NCI-H1417 treated with DMSO at 0.1 percent for 48 hours (cell line): ENCODE measurements at regions not wholly inside any gene's neighbourhood (a gene's known extent, or its start where the extent isn't known, plus 50 kb on each side); places are given as distances from the start of the nearest gene placed in this dataset.
"Not testable (repeated sequence)": the region's sequence is repeated elsewhere in the genome, so short reads cannot be mapped to it uniquely, and the experiment has no call there.

Source experiments
- DNase-seq: peaks from one replicate; lab custom pipeline; 2025; lab: John Stamatoyannopoulos, UW

DNA sequence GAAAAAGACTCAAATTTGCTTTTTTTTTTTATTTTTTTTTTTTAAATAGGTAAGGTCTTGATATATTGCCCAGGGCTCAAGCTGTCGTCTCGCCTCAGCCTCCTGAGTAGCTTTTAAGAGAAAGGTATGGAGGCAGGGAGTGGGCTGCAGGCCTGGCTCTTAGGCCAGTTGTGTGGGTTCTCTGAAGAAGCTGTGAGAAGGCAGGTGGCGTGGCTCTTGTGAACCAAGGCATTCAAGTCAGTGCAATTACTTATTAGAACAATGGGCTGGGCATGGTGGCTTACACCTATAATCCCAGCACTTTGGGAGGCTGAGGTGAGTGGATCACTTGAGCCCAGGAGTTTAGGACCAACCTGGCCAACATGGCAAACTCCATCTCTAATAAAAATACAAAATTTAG is 244.0 kb upstream of the SFRP2 start:
- DNase-seq, result no peak

DNA sequence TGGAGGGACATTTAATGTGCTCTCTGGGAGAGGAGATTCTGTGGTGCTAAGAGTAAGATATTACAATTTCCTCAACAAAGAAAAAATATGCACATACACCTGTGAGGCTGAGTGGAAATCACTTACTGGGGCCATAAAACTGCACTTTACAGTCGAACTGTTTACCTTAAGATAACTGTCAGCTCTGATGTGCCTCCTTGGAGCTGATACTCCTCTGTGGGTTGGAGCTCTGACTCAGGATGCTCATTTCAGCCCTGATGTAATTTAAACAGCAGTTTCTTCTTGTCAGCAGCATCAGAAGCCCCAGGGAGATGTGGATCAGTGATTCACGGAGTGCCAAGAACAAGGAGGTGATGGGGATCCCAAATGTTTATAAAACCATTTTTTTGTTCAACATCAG is 241.9 kb upstream of the SFRP2 start:
- DNase-seq, result no peak

DNA sequence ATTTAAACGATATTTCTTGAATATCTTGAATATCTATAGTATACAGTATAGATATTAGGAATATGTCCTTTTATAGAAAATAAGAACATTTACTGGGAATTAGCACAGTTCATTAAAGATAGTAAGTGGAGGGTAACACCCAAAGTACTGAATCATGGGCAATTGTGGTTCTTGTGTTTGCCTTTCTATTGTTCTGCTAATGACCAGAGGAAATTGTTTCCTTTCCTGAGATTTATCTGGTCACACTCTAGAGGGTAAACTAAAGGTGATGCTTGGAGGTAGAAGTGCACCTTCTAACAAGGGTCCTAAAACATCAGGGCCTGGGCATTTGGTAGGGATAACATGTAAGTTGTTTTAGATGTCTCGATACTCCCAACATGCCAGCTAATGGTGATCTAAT is 241.3 kb upstream of the SFRP2 start:
- DNase-seq, result no peak

DNA sequence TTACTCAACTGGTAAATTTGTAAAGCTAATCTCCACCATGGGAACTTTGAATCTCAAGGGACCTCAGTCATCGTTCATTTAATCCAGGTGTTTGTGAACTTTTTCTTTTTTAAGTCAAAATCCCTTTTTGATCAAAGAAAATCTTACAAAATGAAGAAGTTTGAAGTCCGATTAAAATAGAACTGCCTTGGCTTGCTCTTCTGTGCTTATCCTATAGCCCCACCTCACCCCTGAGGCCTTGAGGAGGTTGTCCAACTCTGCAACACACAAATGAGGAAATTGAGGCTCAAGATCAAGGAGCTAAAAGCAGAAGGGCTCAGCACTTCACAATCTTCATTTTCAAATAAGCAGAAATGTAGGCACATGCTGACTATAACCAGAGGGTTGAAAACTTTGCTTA is 240.3 kb upstream of the SFRP2 start:
- no peak for DNase-seq

DNA sequence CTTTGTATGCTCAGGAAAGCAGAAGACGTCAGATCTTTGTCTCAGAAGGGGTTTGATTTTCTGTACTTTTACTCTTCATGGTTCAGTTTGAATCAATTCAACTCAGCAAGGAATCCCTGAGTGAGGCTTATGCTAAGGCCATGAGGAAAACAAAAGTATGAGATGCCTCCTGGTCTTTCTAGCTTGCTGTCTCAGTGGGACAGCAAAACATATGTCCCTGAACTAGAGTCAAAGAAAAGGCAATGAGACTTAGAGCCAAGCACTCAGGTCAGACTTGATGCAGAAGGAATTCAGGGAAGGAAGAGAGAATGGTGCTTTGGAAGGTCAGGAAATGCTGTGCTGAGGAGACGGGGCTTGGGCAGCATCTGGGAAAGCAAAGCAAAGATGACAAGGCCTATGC is 236.2 kb upstream of the SFRP2 start:
- DNase-seq, result no peak

DNA sequence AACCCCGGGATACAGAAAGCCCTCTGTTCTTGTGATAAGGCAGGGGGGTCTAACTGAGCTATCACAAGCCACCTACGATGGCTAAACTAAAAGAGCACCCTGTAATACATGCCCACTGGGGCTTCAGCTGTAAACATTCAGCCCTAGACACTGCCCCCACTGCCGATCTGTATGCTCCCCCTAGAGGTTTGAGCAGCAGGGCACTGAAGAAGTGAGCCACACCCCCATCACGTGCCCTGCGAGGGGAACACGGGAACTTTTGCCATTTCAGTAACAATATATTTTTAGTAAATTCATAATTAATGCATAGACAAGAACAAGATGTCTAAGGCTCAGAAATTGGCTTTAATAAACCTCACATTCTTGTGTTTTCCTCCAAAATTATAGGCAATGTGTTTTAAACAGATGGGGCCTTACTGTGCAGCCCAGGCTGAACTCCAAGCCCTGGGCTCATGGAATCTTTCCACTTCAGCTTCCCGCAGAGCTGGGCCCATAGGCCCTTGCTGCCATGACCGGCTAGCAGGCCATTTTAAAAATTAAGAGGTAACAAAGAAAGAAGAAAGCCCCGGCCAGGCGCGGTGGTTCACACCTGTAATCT is 235.3 kb upstream of the SFRP2 start:
- no peak for DNase-seq

DNA sequence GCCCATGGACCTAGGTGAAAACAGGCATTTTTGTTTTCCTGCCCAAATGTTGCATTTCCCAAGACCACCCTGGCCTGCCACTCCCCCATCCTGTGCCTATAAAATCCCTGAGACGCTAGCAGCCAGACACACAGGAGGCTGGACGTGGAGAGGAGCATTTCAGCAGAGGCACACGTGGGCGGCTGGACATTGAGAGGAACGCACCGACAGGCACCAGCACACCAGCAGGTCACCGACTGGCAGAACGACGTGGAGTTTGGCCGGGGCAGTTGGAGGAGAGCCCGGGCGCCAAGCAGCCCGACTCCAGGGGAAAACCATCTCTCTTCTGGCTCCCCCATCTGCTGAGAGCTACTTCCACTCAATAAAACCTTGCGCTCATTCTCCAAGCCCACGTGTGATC is 234.8 kb upstream of the SFRP2 start:
- not testable (repeated sequence) for DNase-seq

DNA sequence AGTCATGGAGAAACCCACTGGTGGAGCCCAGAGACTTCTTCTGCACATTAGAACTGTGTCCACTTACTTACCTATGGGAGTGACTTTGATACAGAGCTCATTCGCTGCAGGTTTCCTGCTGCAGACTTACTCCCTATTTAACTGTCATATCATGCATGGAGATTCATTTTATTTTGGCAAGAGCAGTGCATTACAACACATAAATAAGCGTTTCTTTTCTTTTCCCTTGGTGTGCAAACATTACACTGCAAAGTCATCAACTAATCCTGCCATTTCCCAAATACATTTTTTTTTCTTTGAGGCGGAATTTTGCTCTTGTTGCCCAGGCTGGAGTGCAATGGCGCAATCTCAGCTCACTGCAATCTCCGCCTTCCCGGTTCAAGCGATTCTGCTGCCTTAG is 230.9 kb upstream of the SFRP2 start:
- no peak for DNase-seq

DNA sequence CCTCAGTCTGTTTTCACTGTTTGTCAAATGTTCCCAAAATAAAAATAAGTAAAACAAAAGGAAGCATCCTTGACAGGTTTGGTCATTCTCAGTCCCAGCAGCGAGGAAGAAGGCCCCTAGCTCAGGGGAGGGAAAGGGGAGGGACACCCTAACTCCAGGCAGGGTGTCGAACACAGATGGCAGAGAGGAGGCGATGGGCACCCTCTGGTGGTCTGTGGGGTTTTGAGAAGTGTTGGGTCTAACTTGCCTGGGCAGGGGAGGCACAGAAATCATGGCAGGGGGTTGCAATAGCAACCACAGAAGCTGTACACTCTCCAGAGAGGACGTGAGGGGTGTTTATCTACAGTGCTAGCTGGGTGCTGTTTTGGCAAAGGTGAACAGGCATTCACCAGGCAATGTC is 229.8 kb upstream of the SFRP2 start:
- no peak for DNase-seq

DNA sequence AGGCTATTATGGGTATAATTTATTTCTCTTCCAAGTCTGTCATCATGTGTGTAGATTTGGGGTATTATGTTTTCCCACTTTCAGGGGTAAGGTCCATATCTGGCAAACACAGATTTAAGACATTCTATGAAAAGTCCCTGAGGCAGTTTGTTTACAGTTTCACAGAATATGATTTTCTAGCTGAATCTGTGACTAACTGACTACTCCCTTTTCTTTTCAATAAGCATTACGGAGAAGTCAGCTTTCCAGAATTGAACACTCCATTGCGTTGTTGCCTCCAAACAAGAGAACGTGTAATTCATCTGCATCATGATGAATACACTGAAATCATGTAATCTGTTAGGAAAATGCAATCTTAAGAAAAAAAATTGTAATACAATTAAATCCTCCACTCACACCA is 226.7 kb upstream of the SFRP2 start:
- DNase-seq, result no peak

DNA sequence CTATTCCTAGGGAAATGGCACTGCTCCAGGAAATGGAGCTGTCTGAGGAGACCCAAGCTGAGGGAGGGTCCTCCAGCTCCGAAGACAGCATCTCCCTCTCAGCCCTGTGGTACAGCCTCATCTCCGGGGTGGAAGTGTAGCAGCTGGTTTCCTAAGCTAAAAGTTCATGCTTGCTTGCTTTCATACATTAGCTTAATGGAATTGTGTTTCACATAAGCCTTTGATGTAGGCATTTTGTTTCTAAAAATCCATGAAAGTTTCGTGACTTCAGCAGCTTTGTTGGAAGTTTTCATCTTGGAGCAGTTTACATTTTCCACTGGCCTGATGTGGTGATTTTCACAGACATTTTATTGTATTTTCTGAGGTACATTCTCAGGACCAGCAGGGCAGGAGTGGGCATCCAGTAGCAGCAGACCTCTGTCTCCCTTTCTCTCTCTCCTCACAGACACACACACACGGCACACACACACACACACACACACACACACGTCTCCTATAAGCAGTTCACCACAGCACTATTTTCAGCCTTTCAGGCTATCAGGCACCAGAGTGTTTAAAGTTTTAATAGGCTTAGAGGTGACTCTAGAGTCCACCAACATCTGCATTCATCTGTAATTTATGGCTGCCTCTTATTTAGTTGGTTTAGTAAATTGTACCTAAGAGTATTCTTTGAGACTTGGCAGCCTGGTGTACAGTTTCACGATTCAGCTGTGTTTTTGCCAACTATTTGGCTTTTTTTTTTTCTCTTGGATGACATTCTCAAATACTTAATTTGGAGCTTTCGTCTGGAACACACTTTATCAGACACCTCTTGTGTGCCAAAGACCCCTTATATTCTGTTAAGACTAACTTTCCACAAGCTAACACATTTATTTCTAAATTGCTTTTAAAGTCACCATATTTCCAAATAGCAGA is 225.8 kb upstream of the SFRP2 start:
- no peak for DNase-seq

DNA sequence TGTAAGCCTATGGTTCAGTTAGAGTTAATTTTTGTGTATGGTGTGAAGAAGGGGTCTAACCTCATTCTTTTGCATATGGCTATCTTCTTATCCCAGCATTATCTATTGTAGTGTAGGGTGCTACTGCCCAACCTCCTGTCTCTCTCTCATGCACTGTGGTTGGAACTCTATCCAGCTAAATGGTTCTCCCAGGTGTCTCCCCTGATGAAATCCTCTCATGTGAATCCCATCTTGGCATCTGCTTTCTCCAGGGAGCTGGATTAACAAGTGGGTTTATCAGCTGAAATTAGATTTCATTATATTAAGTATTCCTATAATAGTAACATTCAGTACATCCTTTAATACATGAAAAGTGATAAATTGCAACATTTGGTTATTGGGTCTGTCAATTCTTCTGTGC is 224.7 kb upstream of the SFRP2 start:
- DNase-seq, result no peak

DNA sequence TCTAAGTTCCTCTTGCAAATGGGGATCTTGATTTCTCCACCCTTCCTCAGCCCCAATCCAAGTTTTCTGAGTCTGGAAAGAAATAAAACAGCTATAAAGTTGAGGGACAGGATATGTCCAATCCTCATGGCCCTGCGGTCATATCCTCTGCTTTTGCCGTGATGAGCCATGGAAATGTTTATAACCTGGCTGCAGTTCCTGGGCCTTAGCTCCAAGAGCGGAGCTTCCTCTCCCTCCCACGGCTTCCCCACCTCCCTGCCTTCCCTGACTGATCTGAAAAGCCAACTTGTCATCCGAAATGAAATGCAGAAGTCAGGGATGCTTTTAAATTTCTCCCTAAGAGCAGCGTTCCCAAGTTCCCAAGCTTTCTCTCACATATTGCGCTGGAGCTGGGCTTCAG is 221.5 kb upstream of the SFRP2 start:
- DNase-seq, result no peak

DNA sequence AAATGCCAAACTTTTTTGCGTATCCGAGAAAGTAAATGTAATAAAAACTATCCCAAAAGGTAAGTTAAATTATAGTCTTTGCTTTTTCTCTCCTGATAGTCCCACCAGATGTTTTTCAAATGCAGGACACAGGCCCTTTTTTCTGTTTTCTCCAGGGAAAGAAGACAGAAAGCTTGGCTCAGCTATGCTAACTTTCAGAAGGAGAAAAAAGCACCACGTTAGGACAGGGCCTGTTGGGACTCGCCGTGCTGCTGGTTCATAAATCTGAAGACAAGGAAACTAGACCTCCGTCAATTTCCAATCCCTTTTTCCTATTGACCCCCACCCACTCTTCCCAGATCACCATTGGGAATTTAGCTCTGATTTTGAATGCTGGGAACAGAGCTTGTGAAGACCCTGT is 220.9 kb upstream of the SFRP2 start:
- no peak for DNase-seq

DNA sequence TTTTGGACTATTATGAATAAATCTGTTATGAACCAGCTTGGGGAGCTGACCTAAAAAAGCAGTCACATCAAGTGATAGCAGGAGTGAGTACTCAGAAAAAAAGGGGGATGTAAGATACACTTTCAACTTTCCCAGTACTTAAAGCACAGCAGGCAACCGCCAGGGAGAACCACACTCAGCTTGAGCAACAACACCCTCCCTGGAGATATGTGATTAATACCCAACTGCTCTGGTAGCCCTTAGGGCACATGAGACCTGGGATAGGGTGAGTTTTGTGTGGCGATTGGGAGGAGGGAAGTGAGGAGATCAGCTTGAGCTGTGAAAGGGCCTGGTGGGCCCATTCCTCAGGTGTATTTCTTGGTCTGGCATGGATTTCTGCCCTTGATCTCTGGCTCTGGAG is 220.3 kb upstream of the SFRP2 start:
- no peak for DNase-seq

DNA sequence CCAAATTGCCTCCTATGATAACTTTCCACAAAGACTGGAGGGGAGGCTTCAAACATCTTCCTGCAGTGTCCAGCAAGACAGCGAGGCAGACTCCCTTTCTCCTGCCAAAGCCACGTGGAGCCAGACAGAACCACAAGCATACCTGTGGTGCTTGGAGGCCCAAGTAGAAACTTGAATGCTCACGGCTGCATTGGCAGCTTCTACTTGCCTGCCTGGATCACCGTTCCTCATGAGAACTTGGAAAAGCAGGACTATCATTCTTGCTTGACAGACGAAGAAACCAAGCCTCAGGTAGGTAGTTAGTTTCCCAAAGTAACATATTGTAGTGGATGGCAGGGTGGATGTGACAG is 216.3 kb upstream of the SFRP2 start:
- no peak for DNase-seq

DNA sequence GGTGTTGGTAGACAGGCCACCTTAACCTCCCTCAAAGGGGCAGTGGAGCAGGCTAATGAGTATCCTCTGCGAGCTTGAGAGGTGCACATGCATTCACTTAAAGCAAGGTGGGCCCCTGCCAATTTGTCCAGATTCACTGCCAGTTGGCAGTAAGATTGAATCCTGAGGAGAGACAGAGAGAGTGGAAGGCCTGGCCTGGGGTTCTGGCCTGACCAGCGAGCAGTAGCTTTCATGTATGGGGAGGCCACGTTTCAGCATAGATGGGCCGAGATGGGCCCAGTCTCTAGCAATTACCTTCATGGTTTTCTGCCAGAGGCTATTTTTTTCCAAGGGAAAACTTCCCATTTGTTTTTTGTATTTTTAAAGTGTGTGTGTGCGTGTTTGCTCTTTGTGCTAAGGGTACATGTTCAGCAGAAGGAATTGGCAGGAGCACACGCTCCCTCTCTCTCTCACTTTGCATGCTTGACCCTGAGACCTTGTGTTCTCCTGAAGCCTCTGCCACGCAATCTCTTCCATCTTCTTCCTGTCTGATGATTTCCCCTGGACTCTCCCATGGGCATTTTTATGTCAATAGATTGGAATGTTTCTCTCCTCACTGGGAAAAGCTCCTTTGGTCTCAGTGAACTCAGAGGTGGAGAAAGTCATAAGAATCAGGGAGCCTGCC is 215.8 kb upstream of the SFRP2 start:
- DNase-seq, result no peak

DNA sequence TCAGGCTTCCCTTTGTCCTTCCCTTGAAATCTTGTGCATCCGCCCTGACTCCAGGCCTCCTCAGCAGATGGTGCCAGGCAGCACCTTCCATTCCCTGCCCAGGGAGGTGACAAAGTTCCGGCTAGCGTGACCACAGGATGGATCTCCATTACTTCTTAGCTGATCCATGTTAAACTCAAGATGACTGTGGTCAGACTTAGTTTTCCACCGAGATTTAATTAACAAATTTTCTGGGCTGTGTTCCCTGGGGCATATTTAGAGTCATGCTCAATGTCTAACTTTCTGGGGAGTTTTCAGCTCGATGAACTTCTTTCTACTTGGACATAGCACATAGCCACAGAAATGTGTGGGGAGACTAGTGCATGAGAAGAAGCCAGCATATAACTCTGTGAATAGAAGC is 215.1 kb upstream of the SFRP2 start:
- DNase-seq, result no peak

DNA sequence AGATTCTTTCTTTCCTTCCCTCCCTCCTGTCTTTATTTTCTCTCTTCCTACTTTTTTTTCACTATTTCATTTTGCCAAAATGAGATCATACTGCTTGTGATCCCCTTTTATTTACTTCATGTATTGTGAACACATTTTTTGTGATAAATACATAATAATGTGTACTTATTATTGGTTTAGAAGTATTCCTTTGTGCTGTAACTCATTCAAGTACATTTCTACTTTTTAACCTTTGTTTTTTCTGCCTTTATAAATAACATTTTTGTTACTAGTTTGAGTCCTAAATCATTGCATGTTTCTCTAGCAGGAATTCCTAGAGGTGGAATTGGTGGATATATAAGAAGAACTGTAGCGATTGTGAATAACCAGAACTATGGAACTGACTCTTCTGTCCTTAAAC is 214.5 kb upstream of the SFRP2 start:
- no peak for DNase-seq

DNA sequence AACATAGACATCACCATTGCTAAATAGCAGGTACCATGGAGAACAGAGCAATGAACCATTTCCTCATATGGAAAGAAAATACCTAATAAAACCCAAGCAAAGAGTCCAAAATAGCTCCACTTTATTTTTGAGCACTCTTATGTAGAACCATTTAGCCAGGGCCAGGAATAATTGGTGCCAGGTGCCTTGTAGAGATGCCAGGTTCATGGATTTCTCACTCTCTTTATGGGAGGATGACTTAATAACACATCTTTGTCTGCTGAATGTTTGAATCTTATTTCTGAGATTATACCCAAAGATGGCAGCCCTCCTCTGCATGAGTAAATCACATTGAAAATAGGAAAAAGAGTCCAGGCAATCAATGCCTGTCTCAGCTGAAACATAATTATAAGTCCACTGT is 212.3 kb upstream of the SFRP2 start:
- DNase-seq, result no peak

DNA sequence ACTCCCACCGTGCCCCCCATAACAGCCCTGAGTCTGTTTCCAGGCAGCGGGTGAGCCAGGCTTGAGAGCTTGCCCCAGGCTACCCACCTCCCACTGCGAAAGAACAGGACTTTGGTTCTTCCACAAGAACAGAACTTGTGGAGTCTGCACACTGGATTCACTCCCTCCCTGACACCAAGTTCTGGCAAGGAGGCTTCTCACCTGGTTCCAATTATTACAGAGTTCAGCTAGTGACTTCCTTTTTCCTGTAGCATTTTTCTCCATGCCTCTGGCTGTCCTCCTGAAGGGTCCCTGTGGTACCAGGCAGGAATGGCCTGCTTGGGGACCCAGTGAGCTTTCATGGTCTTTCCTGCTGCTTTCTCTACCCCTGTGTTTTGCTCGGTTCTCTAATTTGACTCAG is 208.6 kb upstream of the SFRP2 start:
- no peak for DNase-seq

DNA sequence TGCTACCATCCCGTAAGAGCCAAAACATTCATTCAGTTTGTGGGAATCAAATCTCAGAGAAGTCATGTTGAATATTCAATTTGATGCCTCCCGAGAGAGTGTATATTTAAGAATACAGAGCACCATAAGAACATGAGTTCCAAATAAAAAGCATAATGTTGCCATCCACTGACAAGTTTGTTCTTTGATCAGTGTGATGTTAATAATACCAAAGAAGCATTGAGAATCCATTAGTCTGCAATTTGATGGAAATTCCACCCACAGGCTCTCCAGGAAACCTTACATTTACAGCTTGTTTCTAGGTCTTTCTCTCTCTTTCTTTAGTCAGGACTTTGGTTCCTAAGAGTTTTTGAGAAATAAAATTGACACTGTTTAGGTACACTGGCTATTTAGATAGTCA is 200.6 kb upstream of the SFRP2 start:
- no peak for DNase-seq
